Neural cell (in vitro differentiated cells): ENCODE measurements at regions not wholly inside any gene's neighbourhood (a gene's known extent, or its start where the extent isn't known, plus 50 kb on each side); places are given as distances from the start of the nearest gene placed in this dataset.

Experiments
- H2AFZ ChIP-seq: fragments of 200-600, 300-800 bp; sonication (generic), shearing (Covaris generic); 2 replicates; pipeline ENCODE4 v1.6.0; 2014; ENCODE audit warnings: low read depth, mild to moderate bottlenecking, antibody characterized with exemption, low read length, moderate library complexity
- H3F3A ChIP-seq: fragments of 200-600 bp; shearing (Covaris generic); 2 replicates; pipeline ENCODE4 v1.6.1; 2016; ENCODE audit warnings: mild to moderate bottlenecking, moderate library complexity, mixed read lengths, antibody characterized with exemption, low read length; ENCODE audit not compliant: insufficient read depth, poor library complexity, severe bottlenecking
- H3K27ac ChIP-seq: fragments of 200-600, 300-800 bp; sonication (generic), shearing (Covaris generic); 2 replicates; pipeline ENCODE4 v1.5.1; 2014; ENCODE audit warnings: mild to moderate bottlenecking, low read length, moderate library complexity
- H3K27me3 ChIP-seq: fragments of 300-800, 200-600 bp; sonication (generic), shearing (Covaris generic); 2 replicates; pipeline ENCODE4 v1.6.0; 2014; ENCODE audit warnings: mild to moderate bottlenecking, low read depth, low read length, moderate library complexity; ENCODE audit not compliant: insufficient read depth
- H3K36me3 ChIP-seq: fragments of 300-800, 200-600 bp; sonication (generic), shearing (Covaris generic); 2 replicates; pipeline ENCODE4 v1.5.1; 2014; ENCODE audit warnings: mild to moderate bottlenecking, antibody characterized with exemption, low read length, moderate library complexity; ENCODE audit not compliant: insufficient read depth
- H3K4me2 ChIP-seq: fragments of 300-800, 200-600 bp; sonication (generic), shearing (Covaris generic); 2 replicates; pipeline ENCODE4 v1.6.0; 2014; ENCODE audit warnings: mild to moderate bottlenecking, low read length
- H3K4me3 ChIP-seq: fragments of 300-800, 200-600 bp; sonication (generic), shearing (Covaris generic); 2 replicates; pipeline ENCODE4 v1.5.1; 2014; ENCODE audit warnings: mild to moderate bottlenecking, low read length, moderate library complexity
- H3K79me2 ChIP-seq: fragments of 200-600 bp; shearing (Covaris generic); replicated peaks from 2 replicates; pipeline ENCODE4 v1.6.0; 2014; ENCODE audit warnings: mild to moderate bottlenecking, low read length, moderate library complexity; ENCODE audit not compliant: insufficient read depth
- H3K9ac ChIP-seq: fragments of 300-800, 200-600 bp; sonication (generic), shearing (Covaris generic); 2 replicates; pipeline ENCODE4 v1.6.1; 2016; ENCODE audit warnings: mild to moderate bottlenecking, low read length, mixed read lengths
- H3K9me2 ChIP-seq: fragments of 200-600 bp; shearing (Covaris generic); 2 replicates; pipeline ENCODE4 v1.6.1; 2016; ENCODE audit warnings: mild to moderate bottlenecking, low read length, mixed read lengths; ENCODE audit not compliant: insufficient read depth
- H3K9me3 ChIP-seq: fragments of 200-600, 300-800 bp; sonication (generic), shearing (Covaris generic); 2 replicates; pipeline ENCODE4 v1.6.1; 2016; ENCODE audit warnings: mild to moderate bottlenecking, mixed run types, low read length, moderate library complexity, mixed read lengths
- H4K20me1 ChIP-seq: fragments of 200-600 bp; shearing (Covaris generic); 2 replicates; pipeline ENCODE4 v1.6.1; 2016; ENCODE audit warnings: mild to moderate bottlenecking, mixed run types; ENCODE audit not compliant: insufficient read depth
- CTCF ChIP-seq: fragments of 450-650 bp; IDR thresholded peaks from 2 replicates; pipeline ENCODE4 v1.5.1; 2014; ENCODE audit warnings: antibody characterized with exemption, mild to moderate bottlenecking, moderate library complexity; ENCODE audit not compliant: poor library complexity, severe bottlenecking
- EP300 ChIP-seq: fragments of 450-650 bp; conservative IDR thresholded peaks from 2 replicates; pipeline ENCODE4 v1.6.1; 2014; ENCODE audit warnings: antibody characterized with exemption, mild to moderate bottlenecking, moderate library complexity; ENCODE audit not compliant: poor library complexity, severe bottlenecking
- EZH2 ChIP-seq: fragments of 200-600, 300-800 bp; shearing (Covaris generic), sonication (generic); IDR thresholded peaks from 2 replicates; pipeline ENCODE4 v1.6.1; 2014; ENCODE audit warnings: antibody characterized with exemption, low read length, borderline replicate concordance, mild to moderate bottlenecking; ENCODE audit not compliant: insufficient read depth, poor library complexity, severe bottlenecking
- MXI1 ChIP-seq: fragments of 450-650 bp; conservative IDR thresholded peaks from 2 replicates; pipeline ENCODE4 v1.6.1; 2014; ENCODE audit warnings: antibody characterized with exemption, mild to moderate bottlenecking; ENCODE audit not compliant: poor library complexity, severe bottlenecking
- POLR2AphosphoS5 ChIP-seq: IDR thresholded peaks from 2 replicates; pipeline ENCODE4 v1.6.1; 2012
- RAD21 ChIP-seq: fragments of 450-650 bp; conservative IDR thresholded peaks from 2 replicates; pipeline ENCODE4 v1.6.1; 2014; ENCODE audit warnings: antibody characterized with exemption, mild to moderate bottlenecking, moderate library complexity
- REST ChIP-seq: IDR thresholded peaks from 2 replicates; pipeline ENCODE4 v1.6.1; 2012; ENCODE audit warnings: borderline replicate concordance
- SMC3 ChIP-seq: fragments of 450-650 bp; conservative IDR thresholded peaks from 2 replicates; pipeline ENCODE4 v1.6.1; 2014; ENCODE audit warnings: antibody characterized with exemption, mild to moderate bottlenecking, moderate library complexity; ENCODE audit not compliant: poor library complexity
- TAF1 ChIP-seq: IDR thresholded peaks from 2 replicates; pipeline ENCODE4 v1.6.1; 2012; ENCODE audit warnings: low read depth

- no peaks in the 10 kb centered on the region for H3F3A ChIP-seq
- no peak overlapping the region for H2AFZ ChIP-seq
- H3K79me2 ChIP-seq, result no peaks in the 10 kb centered on the region
- H3K4me2 ChIP-seq, result no peak overlapping the region
- no peaks in the 10 kb centered on the region for H3K9me3 ChIP-seq
- no peak for TF ChIP-seq RAD21
- no peak for TF ChIP-seq POLR2AphosphoS5
- TF ChIP-seq MXI1, result no peak
- TF ChIP-seq TAF1, result no peak
- TF ChIP-seq EZH2, result no peak
- TF ChIP-seq REST, result no peak
- no peak for TF ChIP-seq CTCF
- no peak for TF ChIP-seq EP300
- H3K36me3 ChIP-seq, result no peaks in the 10 kb centered on the region
- H3K27ac ChIP-seq, result no peak overlapping the region
- H3K9ac ChIP-seq, result no peak overlapping the region
- no peak overlapping the region for H3K4me3 ChIP-seq
- H3K9me2 ChIP-seq, result no peaks in the 10 kb centered on the region
- H4K20me1 ChIP-seq, result no peaks in the 10 kb centered on the region
- no peaks in the 10 kb centered on the region for H3K27me3 ChIP-seq
These were observed 170.2 kb downstream of the TOX3 start for GRCh38 chr16:52376676-52377280.

- Histone ChIP-seq H3K9ac (no peak overlapping the region), H3K27ac (no peak overlapping the region), H4K20me1 (no peaks in the 10 kb centered on the region), H3K4me3 (no peak overlapping the region), H3K9me2 (no peaks in the 10 kb centered on the region), H3K36me3 (no peaks in the 10 kb centered on the region), H2AFZ (no peak overlapping the region), H3K9me3 (no peaks in the 10 kb centered on the region), H3F3A (no peaks in the 10 kb centered on the region), H3K4me2 (no peak overlapping the region), H3K27me3 (no peaks in the 10 kb centered on the region), H3K79me2 (no peaks in the 10 kb centered on the region)
- no peak for TF ChIP-seq REST
- TF ChIP-seq TAF1, result no peak
- TF ChIP-seq CTCF, result no peak
- no peak for TF ChIP-seq RAD21
- no peak for TF ChIP-seq SMC3
- TF ChIP-seq EP300, result no peak
- no peak for TF ChIP-seq EZH2
- no peak for TF ChIP-seq POLR2AphosphoS5
- no peak for TF ChIP-seq MXI1
These were observed 174.6 kb downstream of the TOX3 start for GRCh38 chr16:52372313-52372712.
